NB4 (cell line): ENCODE measurements at regions not wholly inside any gene's neighbourhood (a gene's known extent, or its start where the extent isn't known, plus 50 kb on each side); places are given as distances from the start of the nearest gene placed in this dataset.

Experiments
- DNase-seq: peaks from one replicate; pipeline ENCODE4 v3.0.0; 2010; ENCODE audit warnings: low read depth
- H3K4me3 ChIP-seq: one replicate; pipeline ENCODE4 v1.5.1; 2011; ENCODE audit warnings: mild to moderate bottlenecking, low read depth, low read length, moderate library complexity
- MYC ChIP-seq: IDR thresholded peaks from 2 replicates; pipeline ENCODE4 v1.6.1; 2011; ENCODE audit warnings: low read depth, low read length
- POLR2A ChIP-seq: IDR thresholded peaks from 2 replicates; pipeline ENCODE4 v1.6.1; 2011; ENCODE audit warnings: mild to moderate bottlenecking; ENCODE audit not compliant: insufficient read length; ENCODE audit errors: extremely low read depth
- TF ChIP-seq, protein P1 (sequence below): IDR thresholded peaks from one replicate; pipeline ENCODE4 v1.5.1; 2012; ENCODE audit warnings: low read depth, low read length
- TF ChIP-seq, protein P2 (sequence below): IDR thresholded peaks from 2 replicates; pipeline ENCODE4 v1.6.1; 2011; ENCODE audit warnings: low read depth, low read length

DNA sequence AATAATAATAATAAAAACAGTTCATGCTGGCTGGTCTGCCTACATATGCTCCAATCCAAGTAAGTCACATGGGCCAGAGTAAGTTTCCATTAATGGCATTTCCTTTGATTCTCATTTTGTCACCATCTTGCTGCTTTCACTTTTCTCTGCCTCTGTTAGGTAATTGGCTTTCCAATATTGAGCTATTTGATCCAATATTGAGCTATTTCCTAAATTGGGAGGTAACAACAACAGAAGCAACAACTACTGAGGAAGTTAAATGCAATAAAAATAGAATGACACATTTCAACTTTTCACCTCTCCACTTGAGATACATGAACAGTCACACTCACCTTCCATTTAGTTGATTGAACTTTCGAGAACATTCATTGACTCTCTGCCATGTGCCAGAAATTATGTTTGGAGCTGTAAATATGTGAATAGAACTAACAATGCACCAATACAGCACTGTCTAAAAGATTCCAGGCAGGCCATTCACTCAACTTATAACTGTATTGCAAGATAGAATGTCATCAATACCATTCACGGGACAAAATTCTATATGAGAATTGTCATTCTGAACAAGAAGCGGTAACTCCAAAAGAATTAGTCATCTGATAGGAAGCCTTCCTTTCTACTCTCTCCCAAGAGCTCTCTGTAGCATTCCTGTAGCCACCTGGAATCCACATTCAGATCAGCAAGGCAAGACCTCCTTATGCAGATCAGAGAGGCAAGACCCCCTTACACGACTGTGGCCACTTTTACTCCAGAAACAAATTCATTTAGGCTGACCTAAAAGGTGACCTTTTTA lies 136.4 kb downstream of the PHLDA1 start:
- TF ChIP-seq, protein P1, sequence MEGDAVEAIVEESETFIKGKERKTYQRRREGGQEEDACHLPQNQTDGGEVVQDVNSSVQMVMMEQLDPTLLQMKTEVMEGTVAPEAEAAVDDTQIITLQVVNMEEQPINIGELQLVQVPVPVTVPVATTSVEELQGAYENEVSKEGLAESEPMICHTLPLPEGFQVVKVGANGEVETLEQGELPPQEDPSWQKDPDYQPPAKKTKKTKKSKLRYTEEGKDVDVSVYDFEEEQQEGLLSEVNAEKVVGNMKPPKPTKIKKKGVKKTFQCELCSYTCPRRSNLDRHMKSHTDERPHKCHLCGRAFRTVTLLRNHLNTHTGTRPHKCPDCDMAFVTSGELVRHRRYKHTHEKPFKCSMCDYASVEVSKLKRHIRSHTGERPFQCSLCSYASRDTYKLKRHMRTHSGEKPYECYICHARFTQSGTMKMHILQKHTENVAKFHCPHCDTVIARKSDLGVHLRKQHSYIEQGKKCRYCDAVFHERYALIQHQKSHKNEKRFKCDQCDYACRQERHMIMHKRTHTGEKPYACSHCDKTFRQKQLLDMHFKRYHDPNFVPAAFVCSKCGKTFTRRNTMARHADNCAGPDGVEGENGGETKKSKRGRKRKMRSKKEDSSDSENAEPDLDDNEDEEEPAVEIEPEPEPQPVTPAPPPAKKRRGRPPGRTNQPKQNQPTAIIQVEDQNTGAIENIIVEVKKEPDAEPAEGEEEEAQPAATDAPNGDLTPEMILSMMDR = no peak
- no peak for TF ChIP-seq MYC
- TF ChIP-seq, protein P2, sequence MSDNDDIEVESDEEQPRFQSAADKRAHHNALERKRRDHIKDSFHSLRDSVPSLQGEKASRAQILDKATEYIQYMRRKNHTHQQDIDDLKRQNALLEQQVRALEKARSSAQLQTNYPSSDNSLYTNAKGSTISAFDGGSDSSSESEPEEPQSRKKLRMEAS = no peak
- TF ChIP-seq POLR2A = no peak
- DNase-seq = no peak
- H3K4me3 ChIP-seq = no peak overlapping the region

DNA sequence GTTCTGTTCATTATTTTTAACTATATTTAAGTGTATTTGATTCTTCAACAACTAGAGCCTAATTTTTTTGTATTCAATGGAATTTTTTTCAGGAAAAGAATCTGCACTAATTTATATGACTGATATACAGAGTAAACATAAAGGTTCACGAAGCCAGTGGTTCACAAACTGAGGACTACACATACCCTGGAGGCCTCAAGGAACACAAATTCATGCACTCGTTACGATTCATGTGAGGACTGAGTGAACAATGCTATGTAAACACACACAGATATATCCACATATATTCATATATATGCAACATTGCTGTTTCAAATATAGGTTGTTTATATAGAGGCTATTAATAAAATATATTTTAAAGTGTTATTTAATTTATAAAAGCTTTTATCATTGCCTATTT lies 137.8 kb downstream of the PHLDA1 start:
- no peak for TF ChIP-seq MYC
- TF ChIP-seq, protein P1 = no peak
- TF ChIP-seq, protein P2 = no peak
- TF ChIP-seq POLR2A = no peak

DNA sequence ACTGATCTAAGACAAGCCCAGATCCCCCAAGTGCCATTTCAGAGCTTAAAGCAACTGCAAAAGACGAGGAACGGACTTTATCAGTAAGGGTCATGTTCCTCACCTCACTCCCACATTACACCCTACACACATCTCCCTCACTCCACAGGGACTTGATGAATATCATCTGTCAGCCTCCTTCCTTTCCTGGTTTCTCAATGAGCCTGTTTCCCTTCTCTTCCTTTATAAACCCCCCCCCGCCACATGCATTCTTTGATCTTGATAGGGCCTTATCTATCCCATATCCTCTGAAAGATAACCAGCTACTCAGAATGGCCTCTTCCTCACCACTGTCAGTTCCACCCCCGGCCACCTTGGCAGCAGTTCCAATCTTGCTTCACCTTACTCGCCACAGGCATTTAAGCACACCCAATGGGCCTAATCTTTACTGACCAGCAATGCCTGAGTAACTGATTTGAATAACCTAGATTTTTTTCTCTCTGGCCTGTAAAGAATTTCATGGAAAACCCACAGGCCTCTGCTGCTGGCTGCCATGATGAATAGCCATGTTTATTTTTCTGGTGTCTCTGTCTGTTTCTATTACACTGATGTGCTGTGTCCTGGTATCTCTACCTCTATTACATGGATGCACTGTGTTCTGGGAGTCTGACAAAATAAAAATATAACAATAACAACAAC lies 138.7 kb downstream of the PHLDA1 start:
- TF ChIP-seq, protein P1 = no peak
- TF ChIP-seq, protein P2 = no peak
- TF ChIP-seq POLR2A (no peak), MYC (no peak)

More for the DNA sequence above, 137.8 kb downstream of the PHLDA1 start:
- H3K4me3 ChIP-seq = no peak overlapping the region
- no peak for DNase-seq

DNA sequence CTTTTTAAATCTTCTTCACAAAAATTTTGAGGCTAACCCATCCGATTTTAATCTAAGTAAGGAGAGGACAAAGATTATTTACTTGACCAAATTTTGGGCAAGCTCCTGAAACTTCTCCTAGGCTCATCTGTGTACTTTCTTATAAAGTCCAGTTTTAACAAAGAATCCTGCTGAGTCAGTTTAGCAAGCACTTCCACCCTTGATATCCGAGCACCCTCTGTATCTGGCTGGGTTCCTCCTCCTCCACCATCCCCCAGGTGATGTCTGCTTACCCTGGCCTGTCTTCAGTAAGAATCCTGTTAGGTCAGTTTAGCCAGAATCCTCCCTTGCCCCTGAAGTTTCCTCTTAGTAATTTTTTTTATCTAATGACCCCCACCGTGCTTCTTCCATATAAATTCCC lies 140.5 kb downstream of the PHLDA1 start:
- DNase-seq = no peak
- H3K4me3 ChIP-seq = no peak overlapping the region
- TF ChIP-seq MYC (no peak), POLR2A (no peak)
- TF ChIP-seq, protein P1 = no peak
- TF ChIP-seq, protein P2 = no peak

More for the DNA sequence above, 138.7 kb downstream of the PHLDA1 start:
- H3K4me3 ChIP-seq = no peak overlapping the region
- DNase-seq = peak; percentile 28

DNA sequence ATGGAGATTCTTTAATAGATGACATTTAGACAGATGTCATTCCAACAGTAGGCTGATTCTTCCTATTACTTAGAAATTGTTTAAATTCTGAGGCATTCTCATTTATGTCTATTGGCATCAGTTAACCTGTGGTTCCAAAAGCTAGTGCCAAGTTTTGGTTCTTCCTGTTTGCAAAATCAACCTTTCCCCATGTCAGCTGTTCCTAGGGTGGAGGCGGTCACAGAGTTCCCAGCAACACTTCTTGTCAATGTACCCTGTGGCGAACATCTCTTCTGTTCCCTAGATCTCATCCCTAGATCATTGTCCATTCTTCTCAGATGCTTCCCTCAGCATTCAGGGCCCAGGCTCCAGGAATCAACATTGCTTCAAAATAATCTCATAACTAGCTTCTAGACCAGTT lies 140.9 kb downstream of the PHLDA1 start:
- H3K4me3 ChIP-seq = no peak overlapping the region
- DNase-seq = no peak
- no peak for TF ChIP-seq POLR2A
- TF ChIP-seq, protein P2 = no peak
- no peak for TF ChIP-seq MYC

DNA sequence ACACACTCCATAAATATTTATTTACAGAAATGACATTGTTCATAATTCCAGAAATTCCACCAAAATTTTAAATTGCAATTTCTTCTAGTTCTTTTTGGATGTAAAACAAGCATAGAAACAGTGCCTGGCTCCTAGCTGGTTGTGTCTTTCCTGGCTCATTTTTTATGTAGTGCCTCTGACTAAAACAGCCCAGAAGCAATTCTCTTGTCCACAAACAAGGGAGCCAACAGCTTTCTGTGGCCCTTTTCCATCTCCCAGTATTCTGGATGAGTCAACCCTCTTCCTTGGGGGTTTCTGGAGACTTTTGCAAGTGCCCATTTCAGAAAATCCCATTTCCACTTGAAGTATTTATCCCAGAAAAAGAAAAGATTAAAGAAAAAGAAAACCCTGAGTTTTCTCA lies 141.4 kb downstream of the PHLDA1 start:
- no peak overlapping the region for H3K4me3 ChIP-seq
- TF ChIP-seq, protein P1 = no peak
- TF ChIP-seq MYC = no peak
- no peak for TF ChIP-seq POLR2A
- TF ChIP-seq, protein P2 = no peak
- DNase-seq = no peak
